Muscle of leg (tissue), 3 donors: ENCODE measurements at regions not wholly inside any gene's neighbourhood (a gene's known extent, or its start where the extent isn't known, plus 50 kb on each side); places are given as distances from the start of the nearest gene placed in this dataset.

ENCODE experiments used
- DNase-seq: peaks from one replicate; pipeline ENCODE4 v3.0.0; 2013
- H3K27ac ChIP-seq: one replicate; pipeline ENCODE4 v1.5.1; 2013; ENCODE audit warnings: mild to moderate bottlenecking, low read length, control low read depth
- H3K27me3 ChIP-seq: one replicate; pipeline ENCODE4 v1.6.1; 2013; ENCODE audit warnings: low read length; ENCODE audit not compliant: control insufficient read depth, insufficient read depth
- H3K36me3 ChIP-seq: one replicate; pipeline ENCODE4 v1.6.1; 2013; ENCODE audit warnings: low read length; ENCODE audit not compliant: control insufficient read depth, insufficient read depth
- H3K4me1 ChIP-seq: one replicate; pipeline ENCODE4 v1.6.1; 2013; ENCODE audit warnings: low read length; ENCODE audit not compliant: control insufficient read depth, insufficient read depth
- H3K4me3 ChIP-seq: one replicate; pipeline ENCODE4 v1.5.1; 2013; ENCODE audit warnings: low read length, control low read depth
- H3K9me3 ChIP-seq: replicated peaks from 2 replicates; pipeline ENCODE4 v1.6.1; 2013; ENCODE audit warnings: low read depth, low read length; ENCODE audit not compliant: control insufficient read depth
- WGBS: methylation state at CpG from one replicate; pipeline ENCODE4 v1.1.5; 2013; ENCODE audit warnings: missing lambda C conversion rate; ENCODE audit not compliant: insufficient coverage; 5-methylcytosine and 5-hydroxymethylcytosine counted together

DNA sequence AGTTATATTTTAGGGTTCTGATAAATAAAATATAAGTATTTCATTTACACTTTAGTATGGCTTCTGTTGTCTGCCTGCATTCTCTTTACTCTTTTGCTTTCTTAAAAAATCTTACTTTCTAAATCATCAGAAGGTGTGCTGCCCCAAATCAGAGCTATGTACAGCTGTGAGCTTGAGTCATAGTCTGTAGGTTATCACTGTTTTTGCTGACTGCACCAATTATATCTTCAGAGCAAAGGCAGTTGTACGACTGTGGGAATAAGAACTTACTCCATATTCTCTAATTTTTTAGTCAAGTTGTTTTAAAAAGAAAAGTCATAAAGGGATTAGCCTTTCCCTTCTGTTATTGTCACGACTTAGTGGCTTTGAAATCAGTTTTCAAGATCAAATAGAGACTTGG, 1649.0 kb downstream of the HACE1 start:
- Histone ChIP-seq H3K4me3 (no peak overlapping the region), H3K27ac (no peak overlapping the region), H3K27me3 (no peaks in the 10 kb centered on the region), H3K4me1 (no peaks in the 10 kb centered on the region), H3K36me3 (no peaks in the 10 kb centered on the region), H3K9me3 (no peaks in the 10 kb centered on the region)
- WGBS = no CpG with 5 or more reads among the region's 2 CpGs
- no peak for DNase-seq

DNA sequence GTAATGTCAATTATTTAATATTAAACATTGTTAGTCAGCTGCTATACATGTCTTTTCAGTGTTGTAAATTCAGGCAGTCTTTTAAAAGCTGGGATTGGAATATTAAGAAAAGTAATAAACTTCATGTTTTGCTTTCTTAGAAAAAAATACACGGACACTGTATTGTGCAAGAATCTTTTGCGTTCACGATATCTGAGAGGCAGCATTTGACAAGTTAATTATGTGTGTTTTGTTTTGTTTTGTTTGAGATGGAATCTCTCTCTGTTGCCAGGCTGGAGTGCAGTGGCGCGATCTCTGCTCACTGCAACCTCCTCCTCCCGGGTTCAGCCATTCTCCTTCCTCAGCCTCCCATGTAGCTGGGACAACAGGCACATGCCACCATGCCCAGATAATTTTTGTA, 1661.3 kb downstream of the HACE1 start:
- WGBS = 75% methylated on average over 2 of the region's 6 CpGs
- DNase-seq = no peak
- H3K27me3 ChIP-seq = no peaks in the 10 kb centered on the region
- no peaks in the 10 kb centered on the region for H3K36me3 ChIP-seq
- H3K4me1 ChIP-seq = no peaks in the 10 kb centered on the region
- no peak overlapping the region for H3K27ac ChIP-seq
- H3K4me3 ChIP-seq = no peak overlapping the region
- H3K9me3 ChIP-seq = no peaks in the 10 kb centered on the region

DNA sequence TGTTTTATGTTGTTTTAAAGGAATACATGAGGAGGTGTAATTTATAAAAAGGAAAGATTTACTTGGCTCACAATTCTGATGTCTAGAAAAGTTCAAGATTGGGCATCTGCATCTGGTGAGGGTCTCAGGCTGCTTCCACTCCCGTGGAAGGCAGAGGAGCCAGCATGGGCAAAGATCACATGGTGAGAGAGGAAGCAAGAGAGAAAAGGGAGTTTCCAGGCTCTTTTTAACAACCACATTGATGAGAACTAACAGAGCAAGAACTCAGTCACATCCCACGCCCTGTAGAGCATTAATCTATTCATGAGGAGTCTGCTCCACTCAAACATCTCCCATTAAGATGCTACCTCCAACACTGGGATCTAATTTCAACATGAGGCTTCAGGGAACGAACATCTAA, 1666.3 kb downstream of the HACE1 start:
- H3K4me3 ChIP-seq = no peak overlapping the region
- no peak for DNase-seq
- WGBS = 86% methylated on average over 1 of the region's 3 CpGs
- no peak overlapping the region for H3K27ac ChIP-seq
- H3K9me3 ChIP-seq = no peaks in the 10 kb centered on the region
- H3K36me3 ChIP-seq = no peaks in the 10 kb centered on the region
- no peaks in the 10 kb centered on the region for H3K4me1 ChIP-seq
- no peaks in the 10 kb centered on the region for H3K27me3 ChIP-seq

DNA sequence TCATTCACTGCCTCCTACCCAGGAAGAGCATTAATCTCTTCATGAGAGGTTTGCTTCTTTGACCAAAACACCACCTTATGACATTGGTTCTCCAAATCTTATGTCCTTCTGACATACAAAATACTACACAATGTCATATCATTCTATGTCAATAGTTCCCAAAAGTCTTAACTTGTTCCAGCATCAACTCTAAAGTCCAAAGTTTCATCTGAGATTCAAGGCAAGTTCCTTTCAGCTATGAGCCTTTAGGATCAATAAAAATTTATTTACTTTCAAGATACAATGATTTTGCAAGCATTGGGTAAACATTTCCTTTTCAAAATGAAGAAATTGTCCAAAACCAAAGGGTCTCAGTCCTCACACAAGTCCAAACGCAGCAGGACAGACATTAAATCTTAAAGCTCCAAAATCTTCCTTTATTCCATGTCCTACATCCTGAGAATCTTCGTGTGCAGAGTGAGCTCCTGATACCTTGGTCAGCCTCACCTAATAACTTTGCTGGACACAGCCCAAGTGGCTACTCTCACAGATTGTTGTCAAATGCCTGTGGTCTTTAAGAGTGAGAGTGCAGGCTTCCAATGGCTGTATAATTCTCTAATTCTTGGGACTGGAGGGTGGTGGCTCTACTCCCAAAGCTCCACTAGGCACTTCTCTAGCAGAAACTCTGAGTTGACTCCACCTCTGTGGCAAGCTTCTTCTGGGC, 1668.2 kb downstream of the HACE1 start:
- Histone ChIP-seq H3K4me1 (no peaks in the 10 kb centered on the region), H3K9me3 (no peaks in the 10 kb centered on the region), H3K27me3 (no peaks in the 10 kb centered on the region), H3K4me3 (no peak overlapping the region), H3K27ac (no peak overlapping the region), H3K36me3 (no peaks in the 10 kb centered on the region)
- WGBS = 100% methylated on average over 1 of the region's 2 CpGs
- no peak for DNase-seq

DNA sequence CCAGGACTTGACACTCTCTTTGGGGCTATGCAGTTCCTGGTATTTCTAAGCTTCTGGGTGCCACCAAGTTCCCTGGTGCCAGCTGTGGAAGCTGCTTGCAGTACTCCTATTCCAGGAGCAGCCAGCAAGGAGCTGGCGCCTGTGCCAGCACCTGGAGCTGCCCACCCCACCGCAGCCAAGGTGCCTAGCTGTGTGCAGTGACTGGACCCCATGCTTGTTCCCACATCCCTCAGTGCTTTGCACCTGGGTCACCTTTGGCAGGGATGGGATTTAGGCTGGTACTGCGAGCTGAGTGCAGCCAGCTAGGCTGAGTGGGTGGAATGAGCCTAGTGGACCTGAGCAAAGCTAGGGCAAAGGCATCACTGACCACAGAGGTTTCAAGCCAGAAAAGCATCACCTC, 1674.9 kb downstream of the HACE1 start:
- no peaks in the 10 kb centered on the region for H3K27me3 ChIP-seq
- H3K36me3 ChIP-seq = no peaks in the 10 kb centered on the region
- H3K4me1 ChIP-seq = no peaks in the 10 kb centered on the region
- H3K4me3 ChIP-seq = no peak overlapping the region
- DNase-seq = no peak
- H3K27ac ChIP-seq = no peak overlapping the region
- peaks cover 5% of the 10 kb centered on the region for H3K9me3 ChIP-seq
- WGBS = 94% methylated on average over 2 of the region's 3 CpGs

DNA sequence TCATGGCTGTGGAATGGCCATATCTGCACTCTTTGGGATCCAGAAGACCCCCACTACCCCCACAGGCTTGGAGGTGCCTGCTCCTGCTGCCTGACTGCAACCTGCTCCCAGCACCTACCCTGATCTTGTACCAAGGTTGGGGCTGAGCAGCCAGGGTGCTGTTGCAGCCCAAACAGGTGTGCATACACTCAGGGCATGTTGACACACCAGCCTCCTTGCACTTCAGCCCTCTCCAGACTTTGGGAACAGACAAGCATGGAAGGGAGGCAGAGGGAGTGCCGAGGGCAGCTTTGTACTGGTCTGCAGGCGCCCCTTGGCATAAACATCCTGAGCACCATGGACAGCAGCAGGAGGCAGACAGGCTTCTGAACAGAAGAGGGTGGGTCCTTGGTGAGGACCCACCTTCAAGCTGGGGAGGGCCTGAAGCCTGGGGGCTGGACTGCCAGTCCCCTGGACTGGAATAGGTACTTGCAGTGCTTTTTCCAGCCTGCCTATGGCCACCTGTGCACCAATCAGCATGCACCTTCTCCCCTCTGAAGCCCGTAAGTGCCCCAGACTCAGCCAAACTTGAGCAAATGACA, 1675.8 kb downstream of the HACE1 start:
- WGBS = 82% methylated on average over 3 of the region's 3 CpGs

DNA sequence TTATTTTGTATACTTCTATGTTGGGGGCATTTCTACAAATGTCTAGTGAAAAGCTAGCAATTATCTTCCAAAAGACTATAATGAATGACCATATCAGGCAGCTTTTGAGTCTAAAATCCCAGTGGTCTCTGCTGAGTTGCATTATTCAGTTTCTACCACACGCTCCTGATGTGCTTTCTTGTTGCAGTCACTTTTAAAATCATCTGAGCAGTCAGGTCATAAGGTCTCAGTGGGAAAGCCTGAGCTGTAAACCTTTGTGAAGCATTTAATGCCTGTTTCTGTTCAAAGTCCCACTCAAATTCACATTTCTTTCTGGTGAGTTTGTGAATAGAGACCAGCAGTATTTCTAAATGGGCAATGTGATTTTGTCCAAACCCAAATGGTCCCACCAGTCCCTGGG, 1681.5 kb downstream of the HACE1 start:
- Histone ChIP-seq H3K27ac (no peak overlapping the region), H3K9me3 (no peaks in the 10 kb centered on the region), H3K27me3 (no peaks in the 10 kb centered on the region), H3K4me3 (no peak overlapping the region), H3K36me3 (no peaks in the 10 kb centered on the region), H3K4me1 (no peaks in the 10 kb centered on the region)
- no CpG with 5 or more reads among the region's 1 CpG for WGBS
- DNase-seq = no peak

More for the DNA sequence above, 1675.8 kb downstream of the HACE1 start:
- Histone ChIP-seq H3K27ac (no peak overlapping the region), H3K36me3 (no peaks in the 10 kb centered on the region), H3K4me3 (no peak overlapping the region), H3K9me3 (peaks cover 5% of the 10 kb centered on the region), H3K27me3 (no peaks in the 10 kb centered on the region), H3K4me1 (no peaks in the 10 kb centered on the region)
- DNase-seq = no peak

DNA sequence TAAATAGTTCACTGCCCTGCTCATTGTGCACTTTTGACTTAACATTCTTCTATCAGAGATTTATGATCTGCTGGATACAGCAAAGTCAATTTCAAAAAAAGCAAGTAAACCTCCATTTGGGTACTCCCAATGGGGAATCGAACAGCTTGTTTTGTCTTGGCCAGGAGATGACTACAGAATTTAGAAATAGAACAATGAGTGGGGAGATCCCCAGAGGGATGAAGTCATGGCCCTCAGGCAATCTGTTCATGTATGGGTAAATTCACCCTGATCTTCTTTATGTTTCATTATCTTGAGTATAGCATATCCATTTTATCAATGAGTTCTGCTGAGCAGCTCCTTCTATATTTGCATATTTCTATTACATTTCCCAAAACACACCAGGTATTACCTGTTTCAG, 1681.9 kb downstream of the HACE1 start:
- Histone ChIP-seq H3K4me3 (no peak overlapping the region), H3K9me3 (no peaks in the 10 kb centered on the region), H3K36me3 (no peaks in the 10 kb centered on the region), H3K27me3 (no peaks in the 10 kb centered on the region), H3K4me1 (no peaks in the 10 kb centered on the region), H3K27ac (no peak overlapping the region)
- no CpG with 5 or more reads among the region's 1 CpG for WGBS
- peak; percentile 3 for DNase-seq

DNA sequence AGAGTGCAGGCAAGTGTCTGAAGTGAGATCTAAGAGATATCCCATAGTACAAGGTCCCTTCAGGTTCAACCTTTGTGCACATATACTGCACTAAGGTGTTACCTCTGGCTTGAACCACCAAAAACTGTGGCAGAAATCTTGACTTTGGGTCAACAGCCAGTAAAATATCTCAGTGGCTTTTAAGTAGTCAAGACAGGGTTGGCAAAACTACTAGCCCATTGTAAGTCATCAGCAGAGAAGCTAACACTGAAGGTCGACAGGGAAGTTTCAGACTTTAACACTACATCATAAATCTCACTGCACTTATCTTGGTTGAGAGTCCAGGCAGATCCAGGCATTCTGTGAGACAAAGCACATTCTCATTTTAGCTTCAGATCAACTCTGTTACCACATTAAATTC, 1684.7 kb downstream of the HACE1 start:
- Histone ChIP-seq H3K9me3 (no peaks in the 10 kb centered on the region), H3K4me3 (no peak overlapping the region), H3K27me3 (no peaks in the 10 kb centered on the region), H3K36me3 (no peaks in the 10 kb centered on the region), H3K27ac (no peak overlapping the region), H3K4me1 (no peaks in the 10 kb centered on the region)
- 11% methylated on average over 1 of the region's 1 CpG for WGBS
- no peak for DNase-seq

DNA sequence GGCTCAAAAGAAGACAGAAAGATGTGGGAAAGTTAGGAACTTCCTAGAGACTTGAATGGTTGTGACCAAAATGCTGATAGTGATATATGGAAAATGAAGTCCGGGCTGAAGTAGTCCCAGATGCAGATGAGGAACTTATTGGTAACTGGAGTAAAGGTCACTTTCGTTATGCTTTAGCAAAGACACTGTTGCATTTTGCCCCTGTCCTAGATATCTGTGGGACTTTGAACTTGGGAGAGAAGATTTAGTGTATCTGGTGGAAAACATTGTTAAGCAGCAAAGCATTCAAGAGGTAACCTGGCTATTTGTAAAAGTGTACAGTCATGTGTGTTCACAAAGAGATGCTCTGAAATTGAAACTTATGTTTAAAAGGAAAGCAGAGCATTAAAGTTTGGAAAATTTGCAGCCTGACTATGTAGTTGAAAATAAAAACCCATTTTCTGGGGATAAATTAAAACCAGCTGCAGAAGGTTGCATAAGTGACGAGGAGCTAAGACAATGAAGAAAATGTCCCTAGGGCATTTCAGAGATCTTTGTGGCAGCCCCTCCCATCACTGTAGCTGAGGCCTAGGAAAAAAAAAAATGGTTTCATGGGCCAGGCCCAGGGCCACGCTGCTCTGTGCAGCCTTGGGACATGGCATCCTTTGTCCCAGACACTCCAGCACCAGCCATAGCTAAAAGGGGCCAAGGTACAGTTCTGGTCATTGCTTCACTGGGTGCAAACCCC, 1692.2 kb downstream of the HACE1 start:
- Histone ChIP-seq H3K27me3 (no peaks in the 10 kb centered on the region), H3K9me3 (no peaks in the 10 kb centered on the region), H3K36me3 (no peaks in the 10 kb centered on the region), H3K27ac (no peak overlapping the region), H3K4me1 (no peaks in the 10 kb centered on the region), H3K4me3 (no peak overlapping the region)
- 67% methylated on average over 3 of the region's 4 CpGs for WGBS
- no peak for DNase-seq
